ENCODE measurements at regions not wholly inside any gene's neighbourhood (a gene's known extent, or its start where the extent isn't known, plus 50 kb on each side); places are given as distances from the start of the nearest gene placed in this dataset.

GRCh38 chr2:65558743-65559142 is 126.3 kb upstream of the SPRED2 start:
- TF ChIP-seq, protein P1, sequence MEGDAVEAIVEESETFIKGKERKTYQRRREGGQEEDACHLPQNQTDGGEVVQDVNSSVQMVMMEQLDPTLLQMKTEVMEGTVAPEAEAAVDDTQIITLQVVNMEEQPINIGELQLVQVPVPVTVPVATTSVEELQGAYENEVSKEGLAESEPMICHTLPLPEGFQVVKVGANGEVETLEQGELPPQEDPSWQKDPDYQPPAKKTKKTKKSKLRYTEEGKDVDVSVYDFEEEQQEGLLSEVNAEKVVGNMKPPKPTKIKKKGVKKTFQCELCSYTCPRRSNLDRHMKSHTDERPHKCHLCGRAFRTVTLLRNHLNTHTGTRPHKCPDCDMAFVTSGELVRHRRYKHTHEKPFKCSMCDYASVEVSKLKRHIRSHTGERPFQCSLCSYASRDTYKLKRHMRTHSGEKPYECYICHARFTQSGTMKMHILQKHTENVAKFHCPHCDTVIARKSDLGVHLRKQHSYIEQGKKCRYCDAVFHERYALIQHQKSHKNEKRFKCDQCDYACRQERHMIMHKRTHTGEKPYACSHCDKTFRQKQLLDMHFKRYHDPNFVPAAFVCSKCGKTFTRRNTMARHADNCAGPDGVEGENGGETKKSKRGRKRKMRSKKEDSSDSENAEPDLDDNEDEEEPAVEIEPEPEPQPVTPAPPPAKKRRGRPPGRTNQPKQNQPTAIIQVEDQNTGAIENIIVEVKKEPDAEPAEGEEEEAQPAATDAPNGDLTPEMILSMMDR (conservative IDR thresholded peaks at IDR 0.05; ENCODE audit: low read depth, low read length), result no peak
- no peak overlapping the region for H3K4me3 ChIP-seq (ENCODE audit: low read depth, low read length)
- no peak for DNase-seq (ENCODE audit: low read depth)

DNA sequence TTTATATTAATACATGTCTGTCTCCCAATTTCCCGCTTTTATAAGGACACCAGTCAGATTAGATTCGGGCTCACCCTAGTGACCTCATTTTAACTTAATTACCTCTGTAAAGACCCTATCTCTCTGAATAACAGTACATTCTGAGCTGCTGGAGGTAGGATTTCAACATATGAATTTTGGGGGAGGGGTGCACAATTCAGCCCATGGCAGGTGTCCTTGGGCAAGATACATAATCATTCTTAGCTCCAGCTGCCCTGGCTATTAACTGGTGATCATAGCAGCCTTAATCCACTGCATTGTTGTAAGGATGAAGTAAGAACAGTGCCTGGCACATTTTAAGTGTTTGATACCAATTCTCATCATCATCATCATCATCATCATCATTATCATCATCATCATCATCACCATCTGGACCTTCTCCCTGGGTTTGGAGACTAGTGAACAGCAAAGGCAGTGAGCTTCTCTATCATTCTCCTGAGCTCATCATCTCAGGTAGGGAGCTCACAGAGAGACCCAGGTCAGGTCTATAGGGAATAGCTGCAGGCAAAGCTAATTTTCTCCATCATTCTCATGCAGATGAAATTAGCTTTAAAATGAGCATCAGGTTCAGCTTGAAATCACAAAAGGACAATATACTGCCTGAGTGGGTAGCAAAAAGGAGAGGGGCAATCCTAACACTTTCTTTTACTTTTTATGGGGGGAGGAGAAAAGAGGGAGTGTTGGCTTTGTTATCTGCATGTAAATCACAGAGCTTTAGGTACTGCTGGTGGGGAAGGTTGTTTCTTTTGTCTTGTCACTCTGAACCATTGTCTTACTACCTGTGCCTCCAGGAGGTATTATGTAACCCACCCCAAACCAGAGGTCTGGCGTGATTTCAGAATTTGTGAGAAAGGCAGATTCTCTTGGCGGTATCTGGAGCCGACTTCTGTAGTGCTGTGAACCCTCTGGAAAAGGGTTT is 125.5 kb upstream of the SPRED2 start:
- TF ChIP-seq, protein P1 (conservative IDR thresholded peaks at IDR 0.05; ENCODE audit: low read depth, low read length), result no peak
- no peak for DNase-seq (ENCODE audit: low read depth)

DNA sequence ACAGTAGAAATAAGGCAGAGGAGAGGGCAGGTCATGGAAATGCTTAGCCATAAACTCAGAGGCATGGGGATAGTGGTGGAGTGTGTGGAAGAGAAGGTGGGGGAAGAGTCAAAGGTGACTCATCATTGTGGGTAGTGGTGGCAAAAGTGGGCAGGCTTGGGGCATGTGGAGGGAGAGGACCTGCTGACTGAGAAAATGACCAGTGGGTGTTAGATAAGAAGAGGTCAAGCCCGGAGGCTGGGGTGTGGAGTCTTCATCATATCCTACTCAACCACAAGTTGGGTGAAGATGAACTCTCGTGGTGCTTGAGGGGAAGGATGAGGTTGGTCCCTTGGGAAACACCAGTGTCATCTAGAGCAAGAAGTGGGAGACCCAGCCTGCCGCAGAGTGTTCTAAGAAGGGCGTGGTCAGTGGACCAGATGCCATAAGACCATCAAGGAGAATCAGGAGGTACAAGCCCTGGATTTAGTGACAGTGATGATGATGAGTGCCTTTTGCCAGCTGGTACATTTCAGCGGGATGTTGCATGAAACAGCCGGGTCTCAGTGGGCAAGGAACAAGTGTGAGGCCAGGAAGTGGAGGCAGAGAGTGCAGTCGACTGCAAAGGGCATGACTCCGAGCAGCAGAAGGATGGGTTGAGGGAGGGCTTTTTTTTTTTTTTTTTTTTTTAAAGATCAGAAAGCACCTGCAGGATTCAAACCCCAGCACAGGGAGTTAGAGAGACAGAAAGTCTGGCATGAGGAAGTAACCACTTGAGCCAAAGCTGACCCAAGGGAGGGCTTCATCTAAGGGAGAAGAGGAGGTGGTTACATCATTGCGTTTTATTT is 122.6 kb upstream of the SPRED2 start:
- DNase-seq (ENCODE audit: low read depth), result no peak
- no peak overlapping the region for H3K4me3 ChIP-seq (ENCODE audit: low read depth, low read length)
- TF ChIP-seq, protein P1 (conservative IDR thresholded peaks at IDR 0.05; ENCODE audit: low read depth, low read length), result no peak

More for the DNA sequence above, 125.5 kb upstream of the SPRED2 start:
- no peak overlapping the region for H3K4me3 ChIP-seq (ENCODE audit: low read depth, low read length)

- no peak for DNase-seq (ENCODE audit: low read depth)
Observed at GRCh38 chr2:65553504-65554074, 121.2 kb upstream of the SPRED2 start.

DNA sequence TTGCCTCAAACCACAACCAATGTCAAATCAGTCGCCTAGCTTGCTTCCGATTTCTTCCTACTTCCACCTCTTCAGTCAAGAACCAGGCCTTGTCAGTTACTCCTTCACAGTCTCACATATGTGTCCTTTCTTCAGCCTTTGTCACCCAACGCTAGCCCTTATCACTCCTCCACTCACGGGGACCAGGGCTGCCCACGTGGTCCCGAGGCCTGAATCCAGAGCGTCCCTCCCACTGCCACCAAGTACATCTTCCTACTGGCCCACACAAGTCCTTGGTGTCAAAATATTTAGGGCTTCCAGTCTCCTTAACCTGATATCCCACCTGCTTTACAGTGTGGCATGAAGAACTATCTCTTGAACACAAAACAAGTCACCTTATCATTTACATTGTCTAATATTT is 119.1 kb upstream of the SPRED2 start:
- DNase-seq (ENCODE audit: low read depth), result no peak
- TF ChIP-seq, protein P1 (conservative IDR thresholded peaks at IDR 0.05; ENCODE audit: low read depth, low read length), result no peak
- H3K4me3 ChIP-seq (ENCODE audit: low read depth, low read length), result no peak overlapping the region

More at GRCh38 chr2:65553504-65554074, 121.2 kb upstream of the SPRED2 start:
- TF ChIP-seq, protein P1 (conservative IDR thresholded peaks at IDR 0.05; ENCODE audit: low read depth, low read length), result no peak
- H3K4me3 ChIP-seq (ENCODE audit: low read depth, low read length), result no peak overlapping the region

DNA sequence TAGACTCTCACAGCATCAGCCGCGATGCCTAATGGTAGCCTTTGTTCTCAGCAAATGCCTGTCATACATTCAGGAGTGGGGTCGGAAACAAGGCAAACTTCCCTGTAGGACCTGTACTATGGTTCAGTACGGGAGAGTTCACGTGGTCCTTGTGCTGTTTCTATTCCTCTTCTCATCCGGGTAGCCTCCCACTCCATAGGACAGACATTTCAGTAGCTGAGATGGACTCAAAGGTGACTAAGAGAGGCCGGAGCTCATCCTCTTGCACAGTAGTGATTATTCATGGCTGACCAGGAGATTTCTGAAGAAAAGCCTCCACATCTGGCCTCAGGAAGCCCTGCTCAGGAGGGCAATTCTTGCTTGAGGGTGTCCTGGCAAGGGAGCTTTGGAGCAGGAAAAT is 117.8 kb upstream of the SPRED2 start:
- no peak for DNase-seq (ENCODE audit: low read depth)
- TF ChIP-seq, protein P1 (conservative IDR thresholded peaks at IDR 0.05; ENCODE audit: low read depth, low read length), result no peak
- H3K4me3 ChIP-seq (ENCODE audit: low read depth, low read length), result no peak overlapping the region

All from choroid plexus epithelial cell (primary cell).